Cardiac fibroblast (primary cell): ENCODE measurements at regions not wholly inside any gene's neighbourhood (a gene's known extent, or its start where the extent isn't known, plus 50 kb on each side); places are given as distances from the start of the nearest gene placed in this dataset.

ENCODE experiments used
- DNase-seq, 2 donors: peaks; one replicate each; pipeline versions ENCODE4 v3.0.0 to v3.0.0-alpha.2; 2010; ENCODE audit warnings: low read depth in 2 of 2
- H3K4me3 ChIP-seq, 2 donors: replicated peaks in 1 of 2; 1 replicate in 1 of 2; 2 replicates in 1 of 2; pipeline ENCODE4 v1.5.1; 2011; ENCODE audit warnings: low read depth in 2 of 2, low read length in 2 of 2, mild to moderate bottlenecking in 2 of 2, moderate library complexity in 1 of 2
- TF ChIP-seq, protein P1 (sequence below): IDR thresholded peaks from one replicate; pipeline ENCODE4 v1.5.1; 2011; ENCODE audit warnings: low read depth, mild to moderate bottlenecking, low read length, inconsistent platforms

DNA sequence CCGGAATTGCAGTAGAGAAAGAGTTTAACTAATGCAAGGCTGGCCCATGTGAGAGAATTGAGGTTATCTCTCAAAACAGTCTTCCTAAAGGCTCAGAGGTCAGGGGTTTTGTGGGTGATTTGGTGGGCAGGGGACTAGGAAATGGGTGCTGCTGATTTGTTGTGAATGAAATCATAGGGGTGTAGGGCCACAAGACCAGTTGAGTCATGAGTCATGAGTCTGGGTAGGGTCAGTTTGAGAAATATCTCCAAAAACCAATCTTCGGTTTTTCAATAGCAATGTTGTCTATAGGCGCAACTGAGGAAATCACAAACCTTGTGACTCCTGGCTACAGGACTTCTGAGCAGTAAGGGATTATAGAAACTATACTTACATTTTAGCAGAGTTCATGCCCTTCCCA is 460.0 kb upstream of the NRP1 start:
- no peak overlapping the region for H3K4me3 ChIP-seq
- DNase-seq, result no peak
- TF ChIP-seq, protein P1, sequence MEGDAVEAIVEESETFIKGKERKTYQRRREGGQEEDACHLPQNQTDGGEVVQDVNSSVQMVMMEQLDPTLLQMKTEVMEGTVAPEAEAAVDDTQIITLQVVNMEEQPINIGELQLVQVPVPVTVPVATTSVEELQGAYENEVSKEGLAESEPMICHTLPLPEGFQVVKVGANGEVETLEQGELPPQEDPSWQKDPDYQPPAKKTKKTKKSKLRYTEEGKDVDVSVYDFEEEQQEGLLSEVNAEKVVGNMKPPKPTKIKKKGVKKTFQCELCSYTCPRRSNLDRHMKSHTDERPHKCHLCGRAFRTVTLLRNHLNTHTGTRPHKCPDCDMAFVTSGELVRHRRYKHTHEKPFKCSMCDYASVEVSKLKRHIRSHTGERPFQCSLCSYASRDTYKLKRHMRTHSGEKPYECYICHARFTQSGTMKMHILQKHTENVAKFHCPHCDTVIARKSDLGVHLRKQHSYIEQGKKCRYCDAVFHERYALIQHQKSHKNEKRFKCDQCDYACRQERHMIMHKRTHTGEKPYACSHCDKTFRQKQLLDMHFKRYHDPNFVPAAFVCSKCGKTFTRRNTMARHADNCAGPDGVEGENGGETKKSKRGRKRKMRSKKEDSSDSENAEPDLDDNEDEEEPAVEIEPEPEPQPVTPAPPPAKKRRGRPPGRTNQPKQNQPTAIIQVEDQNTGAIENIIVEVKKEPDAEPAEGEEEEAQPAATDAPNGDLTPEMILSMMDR, result no peak

DNA sequence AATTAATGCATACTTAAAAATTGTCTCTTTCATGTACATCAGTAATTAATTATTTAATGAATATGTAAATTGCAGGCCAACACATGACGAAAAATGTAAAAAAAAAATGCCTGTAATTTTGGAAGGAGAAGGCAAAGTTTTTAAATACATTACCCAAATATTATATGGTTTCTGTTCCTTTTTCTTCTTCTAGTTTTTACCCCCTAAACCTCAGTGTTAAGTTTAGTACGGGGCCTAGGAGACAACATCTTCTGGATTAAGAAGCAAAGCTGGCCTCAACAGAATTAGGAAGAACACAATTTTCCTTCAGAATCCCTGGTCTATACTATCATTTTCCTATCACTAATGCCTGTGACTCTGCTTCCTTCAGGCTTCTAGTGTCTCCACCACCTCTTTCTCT is 459.3 kb upstream of the NRP1 start:
- DNase-seq, result no peak
- TF ChIP-seq, protein P1, result no peak
- no peak overlapping the region for H3K4me3 ChIP-seq

DNA sequence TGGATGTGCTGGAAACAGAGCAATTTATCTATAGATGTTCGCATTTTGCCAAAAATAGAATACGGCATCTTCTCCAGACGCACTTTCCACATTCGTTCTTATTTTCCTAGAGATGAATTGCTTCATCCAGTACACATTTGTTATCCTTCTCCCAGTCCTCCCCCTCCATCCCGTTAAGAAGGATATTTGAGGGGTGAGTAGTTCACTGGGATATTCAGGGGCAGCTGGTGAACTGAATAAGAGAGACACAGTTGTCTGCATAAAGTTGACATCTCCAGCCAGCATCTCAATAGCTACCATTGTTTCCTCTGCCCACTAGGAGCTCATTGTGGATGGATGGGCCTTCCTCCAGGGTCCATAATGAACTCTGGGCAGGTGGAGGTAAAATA is 456.8 kb upstream of the NRP1 start:
- TF ChIP-seq, protein P1, result no peak
- H3K4me3 ChIP-seq, result no peak overlapping the region
- peak in 1 of 2 donors; percentile 27 for DNase-seq

DNA sequence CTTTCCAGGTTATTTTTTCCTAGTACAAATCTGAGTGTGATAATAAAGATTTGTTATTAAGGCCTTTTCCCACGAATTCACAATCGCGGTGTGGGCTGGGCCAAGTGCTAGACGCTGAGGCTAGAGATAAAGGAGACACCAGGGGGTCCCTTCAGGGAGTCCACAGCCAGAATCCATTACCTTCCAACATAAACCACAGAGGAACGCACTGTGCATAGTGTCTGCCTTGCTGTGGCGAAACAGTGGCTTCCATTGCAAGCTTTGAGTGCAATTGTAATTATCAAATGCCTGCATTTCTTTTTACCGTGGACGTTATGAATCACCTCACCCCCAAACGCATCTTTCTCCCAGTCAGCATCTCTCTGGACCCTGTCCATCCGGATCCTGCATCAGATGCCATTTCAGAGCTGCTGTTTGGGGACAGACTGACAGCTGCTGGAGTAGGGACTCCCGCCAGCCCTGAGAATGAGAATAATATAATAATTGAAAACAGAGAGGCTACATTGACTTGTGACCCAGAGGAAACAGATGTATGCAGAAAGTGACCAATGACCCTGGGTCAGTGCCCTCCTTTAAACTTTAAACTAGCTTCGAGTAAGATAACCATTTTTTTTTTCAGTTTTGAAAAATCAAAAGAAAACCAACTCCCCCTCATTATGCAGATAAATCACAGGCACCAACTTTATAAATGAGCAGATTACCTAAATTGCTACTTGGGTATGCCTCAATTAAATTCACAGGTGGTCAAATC is 456.2 kb upstream of the NRP1 start:
- TF ChIP-seq, protein P1, result no peak
- peak in 1 of 2 donors; percentile 8 for DNase-seq
- no peak overlapping the region for H3K4me3 ChIP-seq

DNA sequence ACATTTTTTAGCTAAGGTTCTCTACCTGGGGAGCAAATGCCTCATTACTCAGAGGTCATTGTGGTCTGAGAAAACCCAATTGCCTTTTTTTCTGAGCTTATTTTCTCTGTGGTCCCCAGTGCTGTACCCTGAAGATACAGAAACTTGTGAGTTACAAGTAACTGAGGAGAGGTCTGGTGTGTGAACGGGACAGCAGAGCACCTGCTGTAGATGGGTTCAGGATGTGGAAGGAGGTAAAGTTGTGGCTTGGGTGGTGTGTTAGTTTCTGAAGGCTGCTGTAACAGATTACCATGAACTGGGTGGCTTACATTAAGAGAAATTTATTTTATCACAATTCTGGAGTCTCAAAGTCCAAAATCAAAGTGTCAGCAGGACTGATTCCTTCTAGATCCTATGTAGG is 449.1 kb upstream of the NRP1 start:
- no peak for DNase-seq
- TF ChIP-seq, protein P1, result no peak
- H3K4me3 ChIP-seq, result no peak overlapping the region

- H3K4me3 ChIP-seq, result no peak overlapping the region
- TF ChIP-seq, protein P1, result no peak
- DNase-seq, result no peak
These were observed 448.6 kb upstream of the NRP1 start for GRCh38 chr10:33783078-33783477.
